ENCODE measurements at regions not wholly inside any gene's neighbourhood (a gene's known extent, or its start where the extent isn't known, plus 50 kb on each side); places are given as distances from the start of the nearest gene placed in this dataset.
"Not testable (repeated sequence)": the region's sequence is repeated elsewhere in the genome, so short reads cannot be mapped to it uniquely, and the experiment has no call there.

GRCh38 chr2:199216253-199216652, 241.5 kb downstream of the SATB2 start:
- in situ Hi-C loops (cut with MboI; ENCODE audit: low sequenced_read_pairs) = no loop called here

GRCh38 chr2:199207011-199207410, 250.7 kb downstream of the SATB2 start:
- in situ Hi-C loops (cut with MboI; ENCODE audit: low sequenced_read_pairs) = no loop called here

- in situ Hi-C loops (cut with MboI; ENCODE audit: low sequenced_read_pairs) = no loop called here
Observed at GRCh38 chr2:199206536-199206935, 251.2 kb downstream of the SATB2 start.

DNA sequence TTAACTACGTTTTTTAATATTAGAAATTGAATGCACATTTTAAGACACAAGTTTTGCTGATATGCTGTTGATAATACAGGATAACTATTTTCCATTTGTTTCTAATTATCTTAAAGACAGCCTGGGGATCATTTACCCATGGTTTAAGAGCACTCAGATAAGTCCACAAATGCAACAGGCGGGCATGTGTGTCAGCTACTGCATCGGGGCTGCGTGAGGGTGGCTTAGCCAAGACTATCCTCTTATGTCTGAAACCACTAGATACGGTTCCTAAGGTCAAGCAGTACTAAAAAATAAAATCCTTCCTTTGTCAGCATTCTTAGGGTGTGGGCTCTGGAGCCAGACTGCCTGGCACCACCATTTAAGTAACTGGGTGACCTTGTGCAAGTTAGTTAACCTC, 254.8 kb downstream of the SATB2 start:
- in situ Hi-C loops (cut with MboI; ENCODE audit: low sequenced_read_pairs) = no loop called here

GRCh38 chr2:199201539-199201938, 256.2 kb downstream of the SATB2 start:
- in situ Hi-C loops (cut with MboI; ENCODE audit: low sequenced_read_pairs) = no loop called here

GRCh38 chr2:199199797-199200196, 257.9 kb downstream of the SATB2 start:
- in situ Hi-C loops (cut with MboI; ENCODE audit: low sequenced_read_pairs) = no loop called here

DNA sequence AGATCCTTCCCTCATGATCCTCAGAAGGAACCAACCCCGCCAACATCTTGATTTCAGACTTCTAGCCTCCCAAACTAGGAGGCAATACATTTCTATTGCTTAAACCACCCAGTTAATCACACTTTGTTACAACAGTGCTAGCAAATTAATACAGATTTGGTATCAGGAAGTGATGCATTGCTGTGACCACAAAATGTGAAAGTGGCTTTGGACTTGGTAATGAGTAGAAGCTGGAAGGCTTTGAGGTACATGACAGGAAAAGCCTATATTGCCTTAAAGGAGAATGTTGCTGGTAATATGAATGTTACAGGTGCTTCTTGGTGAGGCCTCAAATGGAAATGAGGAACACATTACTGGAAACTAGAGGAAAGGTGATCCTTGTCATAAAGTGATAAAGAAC, 260.3 kb downstream of the SATB2 start:
- in situ Hi-C loops (cut with MboI; ENCODE audit: low sequenced_read_pairs) = no loop called here

GRCh38 chr2:199196686-199197085, 261.1 kb downstream of the SATB2 start:
- in situ Hi-C loops (cut with MboI; ENCODE audit: low sequenced_read_pairs) = no loop called here

- in situ Hi-C loops (cut with MboI; ENCODE audit: low sequenced_read_pairs) = no loop called here
Observed at GRCh38 chr2:199195927-199196502, 261.7 kb downstream of the SATB2 start.

GRCh38 chr2:199191461-199191860, 266.3 kb downstream of the SATB2 start:
- in situ Hi-C loops (cut with MboI; ENCODE audit: low sequenced_read_pairs) = no loop called here

GRCh38 chr2:199189229-199189628, 268.5 kb downstream of the SATB2 start:
- in situ Hi-C loops (cut with MboI; ENCODE audit: low sequenced_read_pairs) = no loop called here

- in situ Hi-C loops (cut with MboI; ENCODE audit: low sequenced_read_pairs) = no loop called here
Observed at GRCh38 chr2:199186301-199186751, 271.4 kb downstream of the SATB2 start.

GRCh38 chr2:199185174-199185573, 272.6 kb downstream of the SATB2 start:
- in situ Hi-C loops (cut with MboI; ENCODE audit: low sequenced_read_pairs) = not testable (repeated sequence)

DNA sequence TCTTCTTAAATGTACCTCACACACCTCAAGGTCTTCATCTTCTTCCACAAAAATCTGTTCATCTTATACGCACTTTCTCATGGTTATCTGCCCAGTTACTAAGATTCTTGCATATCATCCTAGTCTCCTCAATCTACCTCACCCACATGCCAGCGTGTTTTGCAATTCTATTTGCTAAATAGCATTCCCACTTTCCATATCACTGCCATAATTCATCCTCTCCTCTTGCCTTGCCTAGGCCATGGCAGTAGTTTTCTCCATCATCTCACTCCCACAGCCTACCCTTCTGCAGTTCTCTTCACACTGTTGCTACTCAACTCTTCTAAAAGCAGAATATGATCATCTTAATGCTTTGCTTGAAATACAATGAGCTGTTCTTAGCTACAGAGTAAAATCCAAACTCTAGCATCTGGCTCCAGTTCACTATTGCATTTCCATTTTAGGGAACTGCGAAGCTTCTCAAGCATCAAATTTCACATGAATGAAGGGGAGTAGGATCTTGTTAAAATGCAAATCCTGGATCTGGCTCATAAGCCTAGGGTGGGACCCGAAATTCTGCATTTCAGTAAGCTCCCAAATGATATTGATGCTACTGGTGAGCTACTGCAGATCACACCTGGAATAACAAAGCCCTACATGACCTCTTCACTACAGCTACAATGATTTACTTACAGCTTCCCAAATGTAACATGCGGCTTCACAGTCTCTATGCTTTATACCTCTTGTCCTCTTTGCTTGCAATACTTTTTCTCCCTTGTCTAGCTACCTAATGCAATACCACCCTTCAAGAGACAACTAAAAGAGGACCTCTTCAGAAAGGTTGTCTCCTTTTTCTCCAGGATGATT, 293.9 kb downstream of the SATB2 start:
- in situ Hi-C loops (cut with MboI; ENCODE audit: low sequenced_read_pairs) = no loop called here

DNA sequence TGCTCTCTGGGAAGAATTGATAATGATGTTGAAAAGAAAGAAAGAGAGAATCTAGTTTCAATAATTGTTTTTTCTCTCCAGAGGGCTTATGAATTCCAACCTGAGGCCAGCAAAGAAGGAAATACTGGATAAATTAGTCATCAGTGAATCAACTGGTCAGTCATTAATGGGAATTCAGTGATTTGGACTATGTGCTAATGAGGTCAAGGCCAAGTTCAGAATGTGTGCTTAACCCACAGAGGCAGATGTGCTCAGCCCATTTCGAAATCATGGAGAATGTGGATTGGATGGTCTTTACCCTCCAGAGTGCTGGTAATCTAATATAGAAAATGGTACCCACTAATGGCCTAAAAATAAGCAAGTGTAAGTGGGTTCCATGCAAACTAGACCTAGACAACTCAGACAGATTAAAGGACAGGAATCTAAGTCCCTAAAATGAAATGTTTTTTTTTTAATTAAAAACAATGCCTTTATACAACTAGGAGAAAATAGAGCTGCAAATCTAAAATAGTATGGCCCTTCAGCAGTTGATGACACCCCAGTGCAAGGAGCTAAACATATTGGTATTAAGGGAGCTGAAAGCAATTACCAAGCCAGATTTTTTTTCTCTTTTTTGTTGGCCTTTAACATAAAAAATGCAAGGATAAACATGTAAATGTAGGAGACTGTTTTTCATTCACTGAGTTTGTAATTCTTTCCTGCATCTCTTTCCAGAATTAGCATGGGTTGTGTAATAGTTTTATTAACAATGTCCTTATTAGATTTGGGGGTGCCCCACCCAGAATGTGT, 296.9 kb downstream of the SATB2 start:
- in situ Hi-C loops (cut with MboI; ENCODE audit: low sequenced_read_pairs) = no loop called here

DNA sequence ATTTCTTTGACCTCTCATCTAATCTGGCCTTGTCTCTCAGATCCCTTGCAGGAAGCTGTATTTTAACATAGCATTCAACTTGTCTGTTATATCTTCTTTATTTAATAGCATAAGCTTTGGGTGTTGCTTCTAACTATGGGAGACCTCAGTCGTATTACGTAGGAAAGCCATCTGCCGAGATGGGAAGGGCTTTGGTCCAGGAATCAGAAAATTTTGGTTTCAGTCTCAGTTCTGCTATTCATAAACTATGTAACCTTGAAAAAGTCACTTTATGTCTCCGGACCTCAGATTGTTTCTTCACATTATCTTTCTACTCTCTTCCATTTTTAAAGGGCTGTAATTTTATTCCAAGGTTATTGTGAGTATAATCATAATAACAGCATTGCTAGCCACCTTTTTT, 297.7 kb downstream of the SATB2 start:
- in situ Hi-C loops (cut with MboI; ENCODE audit: low sequenced_read_pairs) = no loop called here

DNA sequence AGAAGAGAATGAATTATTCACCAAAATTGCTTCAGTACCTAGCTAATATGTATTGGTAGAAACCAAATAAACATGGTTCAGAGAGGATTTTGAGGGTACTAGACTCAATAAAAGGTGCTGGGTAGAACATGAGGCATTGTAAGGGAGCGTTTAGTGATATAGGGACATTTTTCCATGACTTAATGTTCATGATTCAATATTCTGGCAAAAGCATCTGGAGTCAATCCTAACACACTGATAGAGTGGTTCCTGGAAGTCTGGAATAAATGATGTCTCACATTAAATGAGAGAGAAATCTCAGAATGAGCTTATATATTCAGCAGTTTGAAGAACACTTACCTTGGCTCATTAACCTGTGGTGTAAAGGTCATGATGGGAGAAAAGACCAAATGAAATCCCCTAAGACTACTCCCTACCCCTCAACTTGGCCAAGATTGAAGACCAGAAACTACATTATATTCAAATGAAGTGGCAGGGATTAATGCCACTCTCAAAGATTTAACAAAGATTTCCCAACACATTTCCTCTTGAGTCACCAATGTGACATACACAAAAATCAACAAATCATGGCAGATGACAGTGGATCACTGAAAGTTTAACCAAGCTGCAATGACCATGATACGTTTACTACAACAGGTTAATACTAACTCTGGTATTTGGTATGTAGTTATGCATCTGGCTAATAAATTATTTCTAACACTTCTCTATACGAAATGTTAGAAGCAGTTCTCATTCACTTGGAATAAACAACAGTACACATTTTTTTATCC, 309.5 kb downstream of the SATB2 start:
- in situ Hi-C loops (cut with MboI; ENCODE audit: low sequenced_read_pairs) = no loop called here

GRCh38 chr2:199147216-199147615, 310.5 kb downstream of the SATB2 start:
- in situ Hi-C loops (cut with MboI; ENCODE audit: low sequenced_read_pairs) = no loop called here

GRCh38 chr2:199144546-199144945, 313.2 kb downstream of the SATB2 start:
- in situ Hi-C loops (cut with MboI; ENCODE audit: low sequenced_read_pairs) = no loop called here

DNA sequence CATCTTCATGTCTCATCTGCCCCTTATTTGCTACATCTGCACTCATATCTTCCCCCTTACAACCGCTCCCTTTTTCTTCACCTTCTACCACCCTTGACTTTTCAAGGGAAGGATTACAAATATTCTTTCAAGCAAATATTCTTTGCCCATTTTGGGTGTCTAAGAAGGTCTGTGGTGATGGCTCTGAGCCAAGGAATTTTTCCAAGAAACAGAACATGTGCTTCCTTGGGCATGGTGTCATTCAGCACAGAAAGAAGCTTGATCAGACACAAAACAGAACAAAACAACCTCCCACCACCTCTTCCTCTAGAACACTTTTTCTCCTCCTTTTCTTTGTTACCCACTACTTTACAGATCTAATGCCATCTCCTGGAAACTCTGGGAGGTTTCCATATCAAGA, 313.7 kb downstream of the SATB2 start:
- in situ Hi-C loops (cut with MboI; ENCODE audit: low sequenced_read_pairs) = no loop called here

DNA sequence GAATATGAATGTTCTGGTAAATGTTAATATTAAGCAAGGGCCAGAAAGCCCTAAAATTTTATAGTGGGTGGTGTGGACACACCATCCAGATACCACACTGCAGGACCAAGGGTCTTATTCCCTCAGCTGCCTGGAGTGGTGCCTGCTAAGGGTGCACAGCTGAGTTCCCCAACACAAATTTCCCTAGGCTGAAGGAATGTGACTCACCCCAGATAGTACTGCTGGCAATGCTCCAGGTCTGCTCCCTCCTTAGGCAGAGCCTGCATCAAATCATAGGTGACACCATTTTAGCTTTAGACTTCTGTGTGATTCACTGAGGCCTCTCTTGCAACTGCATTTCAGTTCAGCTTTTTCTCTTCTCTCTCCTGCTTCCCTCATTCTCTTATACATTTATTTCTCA, 321.1 kb downstream of the SATB2 start:
- in situ Hi-C loops (cut with MboI; ENCODE audit: low sequenced_read_pairs) = no loop called here

Measured in HL-60/S4 (cell line).